Motor neuron (in vitro differentiated cells): ENCODE measurements at regions not wholly inside any gene's neighbourhood (a gene's known extent, or its start where the extent isn't known, plus 50 kb on each side); places are given as distances from the start of the nearest gene placed in this dataset.
A peak's percentile ranks its signal among the peaks of the same experiment; 100 is the strongest.
"Not testable (repeated sequence)": the region's sequence is repeated elsewhere in the genome, so short reads cannot be mapped to it uniquely, and the experiment has no call there.

Experiments used
- ATAC-seq, 8 experiments: fragments of 200-7000 bp; cut with Tn5 transposase; replicated peaks in 6 of 8; 2 replicates each; pipeline ENCODE4 v1.8.0; 2021; ENCODE audit warnings: mild to moderate bottlenecking in 8 of 8, moderate library complexity in 8 of 8
- H3K27ac ChIP-seq, 2 donors: fragments of 250-450 bp; sonication (Bioruptor Pico); 2 replicates each; pipeline ENCODE4 v1.9.0; 2021; ENCODE audit warnings: antibody characterized with exemption in 2 of 2, mild to moderate bottlenecking in 2 of 2, moderate library complexity in 1 of 2
- H3K4me1 ChIP-seq, 2 donors: fragments of 250-450 bp; sonication (Bioruptor Pico); replicated peaks in 1 of 2; 2 replicates each; pipeline ENCODE4 v1.6.1; 2021; ENCODE audit warnings: antibody characterized with exemption in 2 of 2, mild to moderate bottlenecking in 2 of 2, moderate library complexity in 1 of 2
- H3K4me3 ChIP-seq, 5 donors: fragments of 250-450 bp; sonication (Bioruptor Pico); 2 replicates each; pipeline ENCODE4 v1.9.0; 2021; ENCODE audit warnings: antibody characterized with exemption in 5 of 5, mild to moderate bottlenecking in 5 of 5, moderate library complexity in 4 of 5
- WGBS, 10 experiments: fragments of 450-650 bp; shearing (Covaris generic); methylation state at CpG; one replicate each; pipeline ENCODE4 v1.0.0; 2022; 5-methylcytosine and 5-hydroxymethylcytosine counted together
- in situ Hi-C, 9 experiments: fragments of 400-800 bp; cut with MboI; loops; one replicate each; pipeline ENCODE4 v1.15.0; 2021; ENCODE audit warnings: low sequenced_read_pairs in 9 of 9, low pct_unique_long_range_greater_than_20kb in 2 of 9; ENCODE audit not compliant: unreplicated experiment in 9 of 9

DNA sequence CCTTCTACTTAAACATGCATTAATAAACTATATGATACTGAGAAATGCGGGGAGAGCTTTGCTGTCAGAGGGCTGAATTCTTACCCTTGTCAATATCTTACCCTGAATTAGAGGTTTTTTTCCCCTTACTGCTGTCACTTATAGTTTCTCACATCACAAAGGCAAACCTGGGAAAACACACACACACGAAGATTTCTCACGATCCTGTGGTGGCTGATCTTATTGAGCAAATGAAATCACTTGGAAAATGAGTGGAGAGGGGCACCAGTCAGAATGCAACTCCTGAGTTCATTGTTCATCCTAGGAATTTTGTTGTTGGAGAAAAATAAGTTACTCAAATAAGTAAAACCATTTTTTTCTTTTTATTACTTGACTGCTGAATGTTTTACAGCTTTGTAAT lies 673.6 kb downstream of the EDEM1 start:
- in situ Hi-C loops, result no loop called here
- 0 to 50% (median 21%) methylated on average over 1 to 3 of the region's 3 CpGs for WGBS, 10 experiments
- no peak for ATAC-seq

DNA sequence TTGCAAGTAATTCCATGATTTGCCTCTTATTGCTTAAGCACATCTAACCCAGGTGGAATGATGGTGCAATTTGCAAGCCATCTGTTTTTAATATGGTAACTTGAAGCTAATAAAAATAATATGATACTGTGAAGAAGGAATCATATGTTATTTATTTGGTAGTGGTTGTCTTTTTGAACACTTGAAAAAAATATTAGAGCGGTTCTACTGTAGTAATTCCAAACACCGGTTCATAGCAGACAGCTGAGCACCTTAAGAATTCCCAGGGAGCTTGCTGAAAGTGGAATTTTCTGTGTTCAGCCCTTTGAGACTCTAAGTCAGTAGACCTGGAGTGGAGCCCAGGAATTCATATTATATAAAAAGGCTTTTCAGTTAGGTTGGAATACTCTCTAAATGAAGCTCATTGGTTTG lies 687.4 kb downstream of the EDEM1 start:
- WGBS, 10 experiments, result 0 to 100% (median 86%) methylated on average over 1 to 2 of the region's 2 CpGs; no CpG with 5 or more reads in 3 of the 10 experiments
- H3K4me1 ChIP-seq, result no peaks in the 10 kb centered on the region
- H3K4me3 ChIP-seq, result no peak overlapping the region
- no peak overlapping the region for H3K27ac ChIP-seq
- in situ Hi-C loops, result no loop called here
- ATAC-seq, result no peak

More for the DNA sequence above, 673.6 kb downstream of the EDEM1 start:
- H3K4me3 ChIP-seq, result no peak overlapping the region
- H3K4me1 ChIP-seq, result peaks cover 0 to 4% of the 10 kb centered on the region in 2 donors
- no peak overlapping the region for H3K27ac ChIP-seq

DNA sequence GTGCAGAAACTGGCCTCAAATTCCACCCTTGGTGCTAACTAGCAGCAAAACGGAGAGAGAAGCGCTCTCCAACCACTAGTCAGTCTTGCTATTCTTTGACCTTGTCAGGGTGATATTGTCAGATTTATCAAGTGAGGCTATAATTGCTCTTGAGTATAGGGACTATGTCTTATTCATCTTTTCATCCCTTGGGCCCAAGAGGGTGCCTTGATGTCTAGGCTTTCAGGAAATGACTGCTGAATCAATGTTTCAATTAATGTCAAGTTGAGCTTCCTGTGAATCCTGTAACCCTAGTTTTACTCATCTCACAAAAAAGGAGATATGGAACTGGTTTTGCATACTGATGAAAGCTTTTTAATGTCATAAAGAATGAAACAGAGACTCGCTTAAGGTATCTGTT lies 701.3 kb downstream of the EDEM1 start:
- peaks cover 10 to 18% of the 10 kb centered on the region in 2 donors for H3K4me1 ChIP-seq
- in situ Hi-C loops, result no loop called here
- 18 to 90% (median 44%) methylated on average over 1 to 3 of the region's 3 CpGs; no CpG with 5 or more reads in 2 of the 10 experiments for WGBS, 10 experiments
- H3K4me3 ChIP-seq, result no peak overlapping the region
- H3K27ac ChIP-seq, result no peak overlapping the region
- peak in 2 of 8 experiments; percentile 16 to 34 for ATAC-seq

GRCh38 chr3:5889374-5889773 lies 701.9 kb downstream of the EDEM1 start:
- peak in 2 of 8 experiments; percentile 56 to 69 for ATAC-seq
- in situ Hi-C loops, result no loop called here
- Histone ChIP-seq H3K4me3 (no peak overlapping the region), H3K4me1 (peaks cover 10 to 18% of the 10 kb centered on the region in 2 donors), H3K27ac (no peak overlapping the region)
- WGBS, 10 experiments, result 4 to 57% (median 30%) methylated on average over 1 to 3 of the region's 3 CpGs

DNA sequence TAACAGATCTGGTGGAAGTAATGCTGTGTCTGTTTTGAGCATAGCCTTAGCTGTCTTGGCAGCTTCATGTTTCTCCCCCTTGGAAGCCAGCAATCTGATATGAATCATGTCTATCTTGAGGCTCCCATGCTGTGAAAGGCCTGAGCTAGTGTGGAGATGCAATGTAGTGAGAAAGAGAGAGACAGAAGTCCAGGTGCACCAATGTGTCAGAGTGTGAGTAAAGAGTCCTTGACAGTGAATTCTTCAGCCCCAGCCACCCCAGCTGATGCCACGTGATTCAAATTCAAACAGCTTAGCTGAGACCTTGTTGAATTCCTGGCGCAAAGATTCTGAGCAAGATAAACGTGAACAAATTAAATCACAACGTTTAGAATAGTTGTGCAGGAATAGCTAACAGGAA lies 704.2 kb downstream of the EDEM1 start:
- Histone ChIP-seq H3K4me1 (peaks cover 10 to 18% of the 10 kb centered on the region in 2 donors), H3K27ac (no peak overlapping the region), H3K4me3 (no peak overlapping the region)
- in situ Hi-C loops, result no loop called here
- 0 to 80% (median 32%) methylated on average over 1 to 4 of the region's 4 CpGs for WGBS, 10 experiments
- ATAC-seq, result peak in 2 of 8 experiments; percentile 39 to 57

DNA sequence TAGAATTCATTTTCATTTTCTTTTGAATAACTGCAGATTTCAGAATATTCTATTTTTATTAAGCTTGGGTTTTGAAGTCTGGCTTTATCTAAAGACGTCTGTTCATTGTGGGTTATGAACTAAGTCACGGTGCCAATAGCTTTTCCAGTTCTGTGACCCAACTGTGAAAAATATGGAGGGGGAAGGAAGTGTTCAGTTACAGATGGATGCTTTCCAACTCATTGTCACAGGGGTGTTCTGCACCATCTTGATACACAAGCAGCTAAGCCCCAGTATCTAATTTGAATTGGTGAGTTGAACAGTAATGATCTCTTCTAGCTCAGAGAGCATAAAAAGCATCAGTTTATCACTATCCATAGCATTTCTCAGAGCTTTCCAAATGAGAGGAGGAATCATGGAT lies 710.6 kb downstream of the EDEM1 start:
- no peak for ATAC-seq
- Histone ChIP-seq H3K4me1 (peaks cover 0 to 15% of the 10 kb centered on the region in 2 donors), H3K4me3 (no peak overlapping the region), H3K27ac (no peak overlapping the region)
- 0 to 94% (median 20%) methylated on average over 1 to 2 of the region's 2 CpGs; no CpG with 5 or more reads in 3 of the 10 experiments for WGBS, 10 experiments
- in situ Hi-C loops, result no loop called here

DNA sequence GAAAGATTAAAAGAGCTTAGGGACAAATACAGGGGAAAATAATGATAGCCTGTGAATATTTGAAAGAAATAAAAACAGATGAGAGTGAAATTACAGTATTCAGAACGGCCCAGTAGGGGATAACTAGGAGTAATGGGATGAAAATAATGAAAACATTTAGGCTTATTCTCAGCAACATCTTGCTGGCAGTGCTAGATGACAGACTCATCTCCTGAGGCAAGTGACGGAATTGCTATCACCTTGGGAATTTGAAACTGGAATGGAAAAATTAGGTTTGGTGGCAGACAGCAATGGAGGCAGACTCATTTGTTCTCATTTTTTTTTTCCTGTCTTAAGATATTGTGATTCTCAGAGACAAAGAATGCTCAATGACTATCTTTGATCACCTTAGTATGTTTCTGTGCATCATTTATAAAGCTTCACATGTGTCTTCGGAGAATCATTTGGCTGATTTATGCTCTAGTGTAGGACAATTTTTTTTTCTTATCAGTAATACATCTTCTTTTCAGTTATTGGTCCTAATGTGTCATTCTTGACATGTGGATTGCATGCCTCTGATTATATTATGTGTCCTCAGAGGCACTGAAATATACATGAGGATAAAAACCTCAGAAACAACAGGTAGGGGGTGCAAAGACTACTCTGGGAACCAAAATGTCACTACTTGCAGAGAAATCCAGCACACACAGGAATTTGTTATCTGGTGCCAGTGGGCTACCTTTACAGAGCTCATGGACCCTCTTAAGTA lies 711.7 kb downstream of the EDEM1 start:
- no peak overlapping the region for H3K27ac ChIP-seq
- WGBS, 10 experiments, result 0 to 80% (median 37%) methylated on average over 1 to 3 of the region's 3 CpGs
- in situ Hi-C loops, result no loop called here
- H3K4me3 ChIP-seq, result no peak overlapping the region
- peak in 3 of 8 experiments; percentile 31 to 77 (median 62) for ATAC-seq
- H3K4me1 ChIP-seq, result peaks cover 0 to 15% of the 10 kb centered on the region in 2 donors

GRCh38 chr3:5917932-5918331 lies 730.4 kb downstream of the EDEM1 start:
- WGBS, 10 experiments, result 41 to 100% (median 76%) methylated on average over 3 to 9 of the region's 9 CpGs; no CpG with 5 or more reads in 1 of the 10 experiments
- no peak overlapping the region for H3K4me3 ChIP-seq
- in situ Hi-C loops, result no loop called here
- no peak for ATAC-seq
- H3K27ac ChIP-seq, result no peak overlapping the region
- H3K4me1 ChIP-seq, result no peaks in the 10 kb centered on the region

- H3K27ac ChIP-seq, result no peak overlapping the region
- no peak for ATAC-seq
- WGBS, 10 experiments, result 9 to 93% (median 66%) methylated on average over 2 to 6 of the region's 7 CpGs
- no peak overlapping the region for H3K4me3 ChIP-seq
- in situ Hi-C loops, result no loop called here
- H3K4me1 ChIP-seq, result no peaks in the 10 kb centered on the region
Observed at GRCh38 chr3:5918626-5919025, 731.1 kb downstream of the EDEM1 start.

- WGBS, 10 experiments, result 0 to 100% (median 76%) methylated on average over 1 to 6 of the region's 7 CpGs; no CpG with 5 or more reads in 4 of the 10 experiments
- Histone ChIP-seq H3K4me3 (no peak overlapping the region), H3K27ac (no peak overlapping the region), H3K4me1 (no peaks in the 10 kb centered on the region)
- ATAC-seq, result no peak
- in situ Hi-C loops, result no loop called here
Observed at GRCh38 chr3:5929027-5929426, 741.5 kb downstream of the EDEM1 start.

GRCh38 chr3:5944061-5944460 lies 756.6 kb downstream of the EDEM1 start:
- peak in 2 of 8 experiments; percentile 48 to 58 for ATAC-seq
- H3K4me3 ChIP-seq, H3K27ac ChIP-seq, in situ Hi-C loops, H3K4me1 ChIP-seq: not testable (repeated sequence)
- WGBS, 10 experiments, result 0 to 39% methylated on average over 2 to 3 of the region's 4 CpGs; no CpG with 5 or more reads in 8 of the 10 experiments

GRCh38 chr3:5948084-5948483 lies 760.6 kb downstream of the EDEM1 start:
- ATAC-seq, result peak in 2 of 8 experiments; percentile 39 to 74
- no peaks in the 10 kb centered on the region for H3K4me1 ChIP-seq
- no peak overlapping the region for H3K4me3 ChIP-seq
- H3K27ac ChIP-seq, result no peak overlapping the region
- 0 to 100% (median 60%) methylated on average over 1 of the region's 1 CpG; no CpG with 5 or more reads in 1 of the 10 experiments for WGBS, 10 experiments
- in situ Hi-C loops, result no loop called here

- no peak for ATAC-seq
- no peak overlapping the region for H3K4me3 ChIP-seq
- in situ Hi-C loops, result no loop called here
- H3K4me1 ChIP-seq, result no peaks in the 10 kb centered on the region
- H3K27ac ChIP-seq, result no peak overlapping the region
- 0 to 94% (median 35%) methylated on average over 1 to 3 of the region's 3 CpGs for WGBS, 10 experiments
Observed at GRCh38 chr3:5951026-5951425, 763.5 kb downstream of the EDEM1 start.

DNA sequence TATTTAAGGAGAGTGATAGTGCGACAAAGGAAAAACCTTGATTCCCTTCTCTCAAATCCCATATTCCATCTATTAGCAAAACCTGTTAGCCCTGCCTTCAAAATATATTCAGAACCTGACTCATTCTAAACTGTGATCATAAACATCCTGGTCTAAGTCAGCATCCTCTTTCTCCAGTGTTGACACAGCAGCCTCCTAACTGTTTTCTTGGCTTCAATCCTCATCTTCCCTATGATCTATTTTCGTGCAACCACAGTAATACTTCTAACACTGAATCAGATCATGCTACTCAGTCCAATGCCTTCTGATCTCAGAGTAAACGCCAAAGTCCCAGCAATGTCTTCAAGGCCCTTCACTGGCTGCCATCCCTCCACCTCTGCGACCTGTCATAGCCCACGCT lies 785.1 kb downstream of the EDEM1 start:
- in situ Hi-C loops, result no loop called here
- peaks cover 0 to 2% of the 10 kb centered on the region in 2 donors for H3K4me1 ChIP-seq
- H3K27ac ChIP-seq, result no peak overlapping the region
- ATAC-seq, result no peak
- no peak overlapping the region for H3K4me3 ChIP-seq
- WGBS, 10 experiments, result 0 to 100% (median 71%) methylated on average over 1 to 5 of the region's 5 CpGs; no CpG with 5 or more reads in 1 of the 10 experiments
